GM04503 (cell line): ENCODE measurements at regions not wholly inside any gene's neighbourhood (a gene's known extent, or its start where the extent isn't known, plus 50 kb on each side); places are given as distances from the start of the nearest gene placed in this dataset.

Experiments used
- DNase-seq: peaks from one replicate; pipeline ENCODE4 v3.0.0-alpha.2; 2012; ENCODE audit warnings: low read depth

DNA sequence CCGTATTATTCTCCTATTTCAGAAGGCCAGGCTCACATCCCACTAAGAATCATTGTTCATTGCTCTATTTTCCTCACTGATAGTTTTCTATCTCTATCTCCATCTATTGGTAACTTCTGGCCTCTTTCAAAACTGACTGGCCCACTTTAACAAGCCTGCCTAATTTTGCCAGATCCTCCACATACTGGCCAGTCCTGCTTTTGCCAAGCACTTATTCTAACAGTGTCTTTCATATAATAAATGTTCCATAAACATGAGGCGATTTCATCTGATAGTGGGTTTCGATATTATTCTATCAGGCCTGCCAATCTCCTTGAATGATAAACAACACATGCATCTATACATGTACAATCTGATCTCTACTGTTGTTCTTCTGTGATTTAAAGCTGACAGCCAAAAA is 125.9 kb upstream of the KCNH7 start:
- DNase-seq: no peak

DNA sequence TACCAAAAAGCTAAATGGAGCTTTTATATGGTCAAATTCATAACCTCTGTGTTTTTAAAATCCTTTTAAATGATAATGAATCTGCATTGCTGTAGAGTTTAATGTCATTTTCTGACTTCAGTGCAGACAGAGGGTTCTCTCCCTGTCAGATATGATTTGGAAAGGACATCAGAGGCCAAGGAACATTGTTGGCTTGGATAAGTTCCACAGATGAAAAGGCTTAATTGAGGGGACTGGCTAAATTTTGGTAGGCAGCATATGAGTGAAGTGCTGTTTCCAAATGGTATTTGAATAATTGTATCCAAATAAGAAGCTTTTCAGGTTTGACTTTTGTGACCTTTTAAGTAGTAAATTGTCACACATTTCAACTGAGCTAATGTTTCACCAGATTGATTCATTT is 124.6 kb upstream of the KCNH7 start:
- no peak for DNase-seq

- no peak for DNase-seq
These were observed 107.2 kb upstream of the KCNH7 start for GRCh38 chr2:162945785-162946184.

GRCh38 chr2:162938387-162938786 is 99.8 kb upstream of the KCNH7 start:
- DNase-seq: no peak

- no peak for DNase-seq
These were observed 95.6 kb upstream of the KCNH7 start for GRCh38 chr2:162934191-162934590.

DNA sequence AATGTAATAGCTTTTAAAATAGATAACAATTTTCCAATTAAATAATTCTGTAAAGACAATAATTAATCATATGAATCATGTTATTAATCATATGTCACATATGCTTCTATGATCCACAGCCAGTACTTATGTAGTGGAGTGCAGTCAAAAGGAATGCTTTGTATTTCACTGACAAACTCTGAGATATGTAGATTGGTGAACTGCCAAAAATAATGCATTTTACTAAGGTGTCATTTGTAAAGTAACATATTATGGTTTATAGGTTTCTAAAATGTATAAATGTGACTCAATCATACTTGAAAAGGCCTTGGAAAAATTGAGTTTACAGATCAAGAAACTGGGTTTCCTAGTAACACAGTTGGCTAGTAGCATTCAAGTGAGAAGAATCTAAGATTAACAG is 93.8 kb upstream of the KCNH7 start:
- no peak for DNase-seq

GRCh38 chr2:162929571-162929970 is 91.0 kb upstream of the KCNH7 start:
- no peak for DNase-seq

GRCh38 chr2:162928356-162928755 is 89.8 kb upstream of the KCNH7 start:
- no peak for DNase-seq

DNA sequence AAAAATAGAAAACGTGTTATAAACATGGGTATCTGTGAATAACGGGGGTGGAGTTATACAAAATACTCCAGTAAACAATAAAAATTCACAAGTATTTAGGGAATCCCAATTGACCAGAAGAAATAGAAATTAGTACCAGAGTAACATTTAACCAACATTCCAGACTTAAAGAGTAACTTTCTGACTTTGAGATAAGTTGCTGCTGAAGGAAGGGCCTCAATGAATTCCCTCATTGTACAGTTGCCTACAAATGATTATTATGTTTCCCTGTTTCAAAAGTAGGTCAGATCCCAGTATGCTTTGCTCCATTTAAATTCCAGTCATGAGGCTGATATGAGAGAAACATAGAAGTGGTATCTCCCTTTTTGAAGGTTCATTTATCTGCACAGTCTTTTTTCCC is 88.3 kb upstream of the KCNH7 start:
- no peak for DNase-seq

- no peak for DNase-seq
These were observed 87.9 kb upstream of the KCNH7 start for GRCh38 chr2:162926501-162926900.

- no peak for DNase-seq
These were observed 87.0 kb upstream of the KCNH7 start for GRCh38 chr2:162925595-162925994.

GRCh38 chr2:162919111-162919510 is 80.5 kb upstream of the KCNH7 start:
- DNase-seq: no peak

DNA sequence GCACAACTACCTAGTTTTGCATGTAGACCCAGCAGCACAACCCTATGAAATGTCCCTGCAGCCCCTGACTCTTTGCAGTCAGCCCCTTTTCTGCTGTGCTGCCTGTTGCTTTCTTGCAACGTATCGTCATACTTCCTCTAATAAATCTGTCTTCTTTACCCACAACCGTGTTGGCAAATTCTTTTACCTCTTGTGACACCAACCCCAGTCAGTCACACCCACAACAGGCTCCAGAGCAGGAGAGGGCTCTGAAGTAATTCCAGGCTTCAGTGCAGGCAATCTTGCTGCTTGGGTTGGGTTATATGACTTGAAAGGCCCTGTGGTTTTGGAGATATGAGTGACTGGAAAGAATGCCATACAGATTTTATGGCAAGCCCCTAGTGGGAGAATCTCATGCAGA is 79.1 kb upstream of the KCNH7 start:
- no peak for DNase-seq

DNA sequence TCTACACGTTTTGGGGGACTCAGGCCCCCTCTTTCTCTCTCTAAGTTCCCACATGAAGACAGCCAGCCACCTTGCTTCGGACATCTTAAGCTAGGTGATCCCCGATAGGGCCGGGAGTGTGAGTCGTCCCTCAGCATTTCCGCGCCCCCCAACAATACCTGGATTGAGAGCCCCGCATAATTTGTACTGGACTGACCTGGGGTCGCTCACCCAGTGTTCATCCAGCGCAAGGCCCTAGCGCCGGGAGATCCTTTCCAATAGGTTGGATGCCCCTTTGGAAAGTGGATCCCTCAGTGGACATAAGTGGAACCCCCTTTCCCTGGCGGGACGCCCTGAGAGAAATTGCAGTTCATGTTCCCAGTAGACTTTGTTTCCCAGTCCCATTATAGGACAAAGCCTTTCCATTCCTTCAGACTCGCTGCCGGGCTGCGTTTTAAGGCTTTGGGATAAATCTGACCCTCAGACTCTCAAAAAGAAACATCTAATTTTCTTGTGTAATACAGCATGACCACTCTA is 77.8 kb upstream of the KCNH7 start:
- no peak for DNase-seq

DNA sequence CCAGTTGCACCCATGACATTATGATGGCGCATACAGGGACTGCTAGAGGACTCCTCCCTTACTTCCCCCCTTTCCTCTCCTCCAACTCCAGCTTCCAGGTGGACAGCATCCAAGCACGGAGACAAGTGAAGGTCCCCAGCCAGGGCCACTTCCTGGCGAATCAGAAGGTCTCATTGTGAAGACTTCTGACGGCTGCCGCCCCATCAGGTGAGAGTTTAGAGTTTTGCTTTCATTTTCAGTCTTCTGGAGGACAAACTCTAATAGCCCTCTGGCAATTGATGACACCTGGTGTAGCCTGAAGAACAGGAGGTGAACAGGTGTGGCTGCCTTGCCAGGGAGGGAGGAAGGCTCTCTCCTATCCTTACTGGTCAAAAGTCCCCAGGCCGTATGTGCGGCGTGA is 77.3 kb upstream of the KCNH7 start:
- no peak for DNase-seq

GRCh38 chr2:162914161-162914560 is 75.6 kb upstream of the KCNH7 start:
- DNase-seq: no peak

DNA sequence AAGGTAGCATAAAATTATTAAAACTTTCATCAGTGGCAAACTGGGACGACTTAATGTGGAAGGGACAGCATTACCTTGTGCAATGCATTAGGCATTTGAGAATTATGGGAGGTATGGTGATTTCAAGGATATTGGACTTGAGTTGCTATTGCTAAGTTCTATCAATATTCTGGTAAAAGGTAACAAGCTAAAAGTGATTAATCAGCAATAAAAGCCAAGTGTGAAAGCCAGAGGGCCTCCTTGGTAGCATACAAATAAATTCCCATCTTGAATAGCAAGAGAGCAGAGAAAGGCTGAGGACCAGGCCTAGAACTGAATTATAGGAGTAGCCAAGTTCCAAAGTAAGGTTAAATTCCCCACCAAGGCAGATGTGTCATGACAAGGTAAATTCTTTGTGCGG is 74.2 kb upstream of the KCNH7 start:
- no peak for DNase-seq

DNA sequence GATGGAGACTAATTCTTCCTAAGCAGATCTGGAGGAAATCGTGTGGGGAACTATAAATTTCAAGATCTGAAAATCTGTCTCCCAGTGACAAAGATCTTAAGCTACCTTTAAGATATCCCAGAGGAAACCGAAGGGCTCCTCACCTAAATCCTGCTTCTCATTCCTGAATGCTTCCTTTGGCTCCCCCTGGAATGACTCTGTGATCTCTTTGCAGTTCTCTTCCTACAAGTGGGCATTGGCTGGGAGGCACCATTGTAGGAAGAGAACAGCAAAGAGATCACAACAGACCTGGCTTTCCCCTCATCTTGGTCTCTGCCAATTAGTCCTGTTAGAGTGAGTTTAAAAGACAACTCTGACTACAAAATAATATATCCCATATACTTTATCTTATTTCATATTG is 70.0 kb upstream of the KCNH7 start:
- DNase-seq: no peak

DNA sequence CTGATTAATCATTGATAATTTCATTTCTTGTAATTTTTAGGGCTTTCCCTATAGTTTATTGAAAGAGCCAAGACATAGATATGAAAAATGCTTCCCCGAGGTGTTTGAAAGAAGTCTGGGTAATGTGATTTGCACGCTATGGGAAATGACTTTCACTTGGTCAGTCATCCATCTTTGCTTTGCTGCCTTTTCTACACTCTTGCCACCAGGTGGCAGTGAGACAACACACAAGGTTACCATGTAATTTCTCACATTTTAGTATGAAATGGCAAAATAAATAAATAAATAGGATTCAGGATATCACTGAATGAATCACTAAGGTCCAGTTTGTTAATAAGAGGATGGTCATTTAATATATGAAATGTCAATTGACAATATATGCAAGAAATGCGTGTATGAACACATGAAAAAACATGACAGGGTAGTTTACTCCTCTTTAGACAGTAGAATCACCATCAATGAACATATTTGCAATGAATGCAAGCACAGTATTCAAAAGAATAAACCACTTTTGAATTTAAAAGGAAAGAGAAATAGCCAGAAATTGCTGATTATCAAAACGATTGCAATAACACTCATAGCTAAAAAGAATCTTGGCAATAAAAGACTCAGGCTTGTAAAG is 52.2 kb upstream of the KCNH7 start:
- DNase-seq: peak; percentile 15

DNA sequence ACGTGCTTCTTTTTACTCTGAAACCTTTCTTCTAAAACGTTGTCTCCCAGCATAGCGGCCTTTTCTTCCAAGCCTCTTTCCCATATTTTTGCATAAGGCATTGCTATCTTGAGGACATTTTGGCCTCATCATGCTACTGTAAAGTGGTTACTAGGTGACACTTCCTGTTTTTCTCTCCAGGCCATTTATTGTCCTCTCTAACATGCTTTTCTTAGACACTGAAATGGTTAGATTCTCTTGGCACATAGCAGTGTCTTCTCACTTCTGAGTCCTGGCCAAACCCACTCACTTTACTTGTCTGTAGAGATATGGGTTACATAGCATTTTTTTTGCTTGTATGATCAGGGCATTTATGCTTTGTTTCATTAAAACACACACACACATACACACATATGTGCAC is 50.1 kb upstream of the KCNH7 start:
- DNase-seq: no peak
